ENCODE measurements at regions not wholly inside any gene's neighbourhood (a gene's known extent, or its start where the extent isn't known, plus 50 kb on each side); places are given as distances from the start of the nearest gene placed in this dataset.
A peak's percentile ranks its signal among the peaks of the same experiment; 100 is the strongest.

DNA sequence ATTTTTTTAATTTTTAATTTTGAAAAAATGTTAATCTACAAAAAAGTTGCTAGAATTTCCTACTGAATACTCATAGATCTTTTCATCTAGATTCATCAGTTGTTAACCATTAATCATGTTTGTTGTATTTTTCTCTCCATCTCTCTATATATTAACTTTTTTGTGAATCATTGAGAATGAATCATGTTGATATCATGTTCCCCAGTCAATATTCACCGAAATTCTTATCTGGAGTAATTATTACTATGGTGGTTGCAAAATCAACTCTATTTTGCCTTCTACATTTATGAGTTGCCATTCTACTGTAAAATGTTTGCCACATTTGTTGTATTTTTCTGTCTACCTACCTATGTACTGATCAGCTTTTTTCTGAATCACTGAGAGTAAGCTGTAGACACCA is 154.0 kb downstream of the SPP2 start:
- WGBS, 2 donors (ENCODE audit: low coverage in 1 of 2) = 36 to 86% methylated on average over 1 of the region's 1 CpG
- no peaks in the 10 kb centered on the region for H3K27me3 ChIP-seq
- H3K4me1 ChIP-seq = peaks cover 0 to 13% (median 5%) of the 10 kb centered on the region in 3 donors
- ATAC-seq = no peak
- peaks cover 0 to 5% (median 0%) of the 10 kb centered on the region in 3 donors for H3K9me3 ChIP-seq
- TF ChIP-seq CTCF (IDR thresholded peaks at IDR 0.05) (no peak), POLR2AphosphoS5 (IDR thresholded peaks at IDR 0.05) (no peak), EP300 (IDR thresholded peaks at IDR 0.05) (no peak), POLR2A (IDR thresholded peaks at IDR 0.05) (no peak)
- no peak overlapping the region for H3K4me3 ChIP-seq
- no peaks in the 10 kb centered on the region for H3K36me3 ChIP-seq
- H3K27ac ChIP-seq = no peak overlapping the region

GRCh38 chr2:234203135-234203984 is 152.9 kb downstream of the SPP2 start:
- ATAC-seq = peak; percentile 76
- TF ChIP-seq POLR2AphosphoS5 (IDR thresholded peaks at IDR 0.05) (peak; percentile 70), EP300 (IDR thresholded peaks at IDR 0.05) (no peak)
- no peaks in the 10 kb centered on the region for H3K27me3 ChIP-seq
- WGBS, 2 donors (ENCODE audit: low coverage in 1 of 2) = 27 to 30% methylated on average over 7 to 12 of the region's 12 CpGs
- H3K9me3 ChIP-seq = peaks cover 0 to 5% (median 0%) of the 10 kb centered on the region in 3 donors
- H3K4me1 ChIP-seq = peaks cover 0 to 13% (median 5%) of the 10 kb centered on the region in 3 donors
- peak overlapping the region in 3 of 4 donors; percentile 5 to 67 (median 53) for H3K27ac ChIP-seq
- H3K4me3 ChIP-seq = no peak overlapping the region
- H3K36me3 ChIP-seq = no peaks in the 10 kb centered on the region

DNA sequence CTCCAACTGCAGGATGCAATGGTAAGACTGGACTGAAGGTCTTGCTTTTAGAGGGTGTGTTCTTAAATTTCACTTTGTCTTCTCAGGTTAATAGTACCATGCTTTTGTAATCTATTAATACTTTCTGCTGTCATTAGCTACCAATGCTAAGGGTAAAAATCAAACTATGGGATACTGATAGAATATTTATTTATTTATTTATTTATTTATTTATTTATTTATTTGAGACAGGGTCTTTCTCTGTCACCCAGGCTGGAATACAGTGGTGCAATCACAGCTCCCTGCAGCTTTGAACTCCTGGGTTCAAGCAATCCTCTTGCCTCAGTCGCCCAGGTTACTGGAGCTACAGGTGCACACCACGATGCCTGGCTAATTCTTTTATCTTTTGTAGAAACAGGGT is 152.1 kb downstream of the SPP2 start:
- H3K36me3 ChIP-seq = no peaks in the 10 kb centered on the region
- TF ChIP-seq EP300 (IDR thresholded peaks at IDR 0.05) = no peak
- no peak for TF ChIP-seq CTCF (IDR thresholded peaks at IDR 0.05)
- no peak for TF ChIP-seq POLR2AphosphoS5 (IDR thresholded peaks at IDR 0.05)
- no peak for TF ChIP-seq POLR2A (IDR thresholded peaks at IDR 0.05)
- H3K27ac ChIP-seq = peak overlapping the region in 2 of 4 donors; percentile 53 to 67
- peaks cover 0 to 13% (median 5%) of the 10 kb centered on the region in 3 donors for H3K4me1 ChIP-seq
- 83 to 92% methylated on average over 1 to 2 of the region's 2 CpGs for WGBS, 2 donors (ENCODE audit: low coverage in 1 of 2)
- H3K9me3 ChIP-seq = peaks cover 0 to 5% (median 0%) of the 10 kb centered on the region in 3 donors
- H3K27me3 ChIP-seq = no peaks in the 10 kb centered on the region
- no peak overlapping the region for H3K4me3 ChIP-seq
- ATAC-seq = no peak

DNA sequence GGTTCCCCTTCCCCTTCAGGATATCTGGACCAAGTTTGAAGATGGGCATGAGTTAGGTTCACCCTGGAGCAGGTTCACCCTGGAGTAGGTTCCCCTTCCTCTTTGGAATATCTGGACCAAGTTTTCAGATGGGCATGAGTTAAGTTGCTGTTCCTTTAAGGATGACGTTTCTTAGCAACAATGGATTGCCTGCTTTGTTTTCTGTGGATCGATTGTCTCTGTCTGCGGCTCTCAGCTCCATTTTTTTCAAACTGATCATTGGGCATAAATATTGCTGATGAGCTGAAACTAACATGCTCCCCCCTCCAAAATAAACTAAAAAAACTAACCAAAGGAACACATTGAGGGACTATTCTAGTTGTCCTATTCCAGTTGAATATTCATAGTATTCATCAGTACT is 149.5 kb downstream of the SPP2 start:
- no peaks in the 10 kb centered on the region for H3K36me3 ChIP-seq
- ATAC-seq = no peak
- no peak for TF ChIP-seq POLR2AphosphoS5 (IDR thresholded peaks at IDR 0.05)
- no peak for TF ChIP-seq CTCF (IDR thresholded peaks at IDR 0.05)
- TF ChIP-seq EP300 (IDR thresholded peaks at IDR 0.05) = no peak
- TF ChIP-seq POLR2A (IDR thresholded peaks at IDR 0.05) = no peak
- WGBS, 2 donors (ENCODE audit: low coverage in 1 of 2) = 42 to 47% methylated on average over 2 to 3 of the region's 3 CpGs
- H3K27ac ChIP-seq = no peak overlapping the region
- no peak overlapping the region for H3K4me3 ChIP-seq
- H3K9me3 ChIP-seq = no peaks in the 10 kb centered on the region
- peaks cover 8% of the 10 kb centered on the region for H3K27me3 ChIP-seq
- H3K4me1 ChIP-seq = peaks cover 0 to 13% (median 5%) of the 10 kb centered on the region in 3 donors

DNA sequence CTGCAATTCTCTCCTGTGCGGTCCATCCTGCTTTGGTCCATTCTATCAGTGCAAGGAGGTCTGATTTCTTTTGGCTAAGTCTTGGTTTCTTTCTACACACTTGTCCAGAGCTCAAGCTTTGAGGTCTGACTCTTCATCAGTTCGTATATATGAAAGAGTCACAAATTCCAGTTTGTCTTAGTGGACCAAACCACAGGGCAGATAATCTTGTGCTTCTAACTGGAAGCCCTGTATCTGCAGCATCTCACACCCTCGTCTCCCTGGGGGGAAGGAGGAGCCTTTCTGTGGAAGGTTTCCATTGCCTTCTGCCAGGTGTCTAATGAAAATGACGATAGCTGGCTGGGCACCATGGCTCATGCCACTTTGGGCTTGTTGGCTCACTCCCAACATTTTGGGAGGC is 148.5 kb downstream of the SPP2 start:
- Histone ChIP-seq H3K4me1 (peaks cover 0 to 13% (median 5%) of the 10 kb centered on the region in 3 donors), H3K36me3 (no peaks in the 10 kb centered on the region), H3K27me3 (peaks cover 11% of the 10 kb centered on the region), H3K9me3 (no peaks in the 10 kb centered on the region), H3K4me3 (no peak overlapping the region), H3K27ac (no peak overlapping the region)
- TF ChIP-seq CTCF (IDR thresholded peaks at IDR 0.05) = no peak
- TF ChIP-seq EP300 (IDR thresholded peaks at IDR 0.05) = no peak
- TF ChIP-seq POLR2AphosphoS5 (IDR thresholded peaks at IDR 0.05) = no peak
- no peak for TF ChIP-seq POLR2A (IDR thresholded peaks at IDR 0.05)
- WGBS, 2 donors (ENCODE audit: low coverage in 1 of 2) = 64 to 66% methylated on average over 2 of the region's 4 CpGs
- no peak for ATAC-seq

Data from gastroesophageal sphincter (tissue), 4 donors.